ENCODE measurements at regions not wholly inside any gene's neighbourhood (a gene's known extent, or its start where the extent isn't known, plus 50 kb on each side); places are given as distances from the start of the nearest gene placed in this dataset.

DNA sequence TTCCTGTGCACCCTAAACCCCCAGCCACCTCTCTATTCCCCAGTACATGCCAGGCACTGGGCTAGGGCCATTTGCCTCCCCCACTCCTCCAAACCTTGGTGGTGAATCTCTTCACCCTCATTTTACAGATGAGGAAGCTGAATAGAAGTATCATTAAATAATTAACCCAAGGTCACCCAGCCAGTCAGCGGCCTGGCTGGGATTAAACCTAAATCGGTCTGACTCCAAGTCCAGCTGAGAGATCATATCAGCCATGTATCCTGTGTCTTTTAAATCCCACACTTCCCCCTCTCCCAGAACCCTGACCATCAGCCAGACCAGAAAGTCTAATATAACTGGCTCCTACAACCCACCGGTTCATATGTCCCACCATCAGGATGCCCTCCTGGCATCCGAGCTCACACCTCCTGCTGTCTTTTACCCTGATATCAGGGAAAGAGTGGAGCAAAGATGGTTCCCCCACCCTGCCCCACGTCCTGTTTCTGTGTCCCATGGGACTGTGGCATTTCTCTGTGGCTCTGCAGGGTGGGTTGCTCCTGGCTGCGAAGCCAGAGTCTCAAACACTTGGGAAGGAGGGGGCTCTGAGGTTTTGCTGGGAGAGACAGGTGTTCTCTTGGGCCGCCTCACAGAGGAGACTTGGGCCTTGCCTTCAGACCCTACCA, 145.3 kb downstream of the VEGFA start:
- DNase-seq = no peak

DNA sequence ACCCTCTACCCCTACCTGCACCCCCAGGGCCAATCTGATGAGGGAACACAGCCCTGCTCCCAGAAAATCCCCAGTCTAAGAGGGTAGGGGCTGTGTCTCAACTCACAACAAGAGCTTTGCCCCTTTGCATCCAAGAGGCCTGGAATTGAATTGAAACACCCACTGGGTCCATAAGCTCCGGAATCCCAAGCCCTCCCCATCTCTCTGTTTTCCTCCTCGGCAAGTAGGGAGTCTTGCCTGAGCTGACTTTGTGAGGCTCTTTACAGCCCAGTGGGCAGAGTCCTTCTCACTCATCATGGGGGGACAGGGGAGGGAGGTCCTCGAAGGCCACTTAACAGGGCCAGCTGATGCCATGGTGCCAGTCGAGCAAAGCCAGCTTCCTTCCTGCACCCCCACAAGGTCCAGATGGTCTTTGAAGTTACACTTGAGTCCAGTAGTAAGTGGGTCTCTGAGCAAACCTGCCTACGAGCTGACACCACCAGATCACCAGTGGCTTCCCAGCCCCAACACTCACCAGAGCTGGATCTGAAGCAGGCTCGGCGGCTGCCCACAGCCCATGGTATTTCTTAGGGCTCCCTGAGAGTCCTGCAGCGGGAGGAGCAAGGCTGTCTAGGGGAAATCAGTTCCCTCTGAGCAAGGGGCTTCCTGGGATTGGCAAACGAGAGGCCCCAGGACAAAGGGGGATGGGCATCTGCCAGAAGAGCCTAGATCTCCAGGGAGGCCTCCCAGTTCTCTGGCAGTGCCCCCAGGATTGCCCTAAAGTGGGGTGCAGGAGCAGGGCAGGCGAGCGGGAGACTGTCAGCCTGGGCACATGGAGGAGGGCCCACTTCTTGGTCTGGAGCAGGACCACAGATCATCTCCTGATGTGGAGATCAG, 144.5 kb downstream of the VEGFA start:
- no peak for DNase-seq

DNA sequence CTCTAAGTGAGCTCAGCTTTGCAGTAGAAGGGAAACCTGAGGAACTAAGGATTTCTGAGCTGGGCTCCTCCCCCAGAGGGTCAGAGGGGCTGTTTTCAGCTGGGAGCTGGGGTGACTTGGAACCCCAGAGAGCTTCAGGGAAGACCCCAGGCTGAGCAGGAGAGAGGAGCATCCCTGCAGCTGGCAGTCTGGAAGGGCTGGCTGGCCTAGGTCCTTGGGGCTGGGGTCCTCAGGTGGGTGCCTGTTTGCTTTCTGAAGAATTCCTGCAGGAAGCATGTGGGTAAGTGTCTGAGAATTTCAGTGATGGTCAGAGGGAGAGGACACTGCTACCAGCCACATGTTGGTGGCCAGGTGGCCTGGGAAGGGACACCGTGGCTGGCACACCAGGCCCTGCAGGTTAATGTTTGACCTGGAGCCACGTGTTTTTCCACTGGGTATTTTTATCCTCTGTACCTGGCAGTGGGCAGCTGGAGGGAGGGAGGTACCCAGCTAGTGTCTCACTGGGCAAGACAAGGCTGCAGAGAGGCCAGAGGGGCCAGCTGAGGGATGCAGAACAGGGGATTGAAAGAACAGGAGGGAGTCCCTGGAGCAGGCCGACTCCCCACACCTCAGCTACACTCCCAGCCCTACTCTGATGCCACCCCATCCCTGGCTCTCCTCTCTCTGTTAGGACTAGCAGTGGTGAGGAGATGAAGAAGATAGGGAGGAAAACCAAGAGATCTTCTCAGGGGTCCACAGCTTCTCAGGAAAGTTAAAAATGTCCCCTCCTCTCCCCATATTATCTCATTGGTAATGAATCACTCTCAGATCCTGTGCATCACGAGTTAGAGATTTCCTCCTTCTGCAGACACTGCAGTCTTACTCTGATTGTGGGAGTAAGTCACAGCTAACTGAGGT, 143.6 kb downstream of the VEGFA start:
- no peak for DNase-seq

DNA sequence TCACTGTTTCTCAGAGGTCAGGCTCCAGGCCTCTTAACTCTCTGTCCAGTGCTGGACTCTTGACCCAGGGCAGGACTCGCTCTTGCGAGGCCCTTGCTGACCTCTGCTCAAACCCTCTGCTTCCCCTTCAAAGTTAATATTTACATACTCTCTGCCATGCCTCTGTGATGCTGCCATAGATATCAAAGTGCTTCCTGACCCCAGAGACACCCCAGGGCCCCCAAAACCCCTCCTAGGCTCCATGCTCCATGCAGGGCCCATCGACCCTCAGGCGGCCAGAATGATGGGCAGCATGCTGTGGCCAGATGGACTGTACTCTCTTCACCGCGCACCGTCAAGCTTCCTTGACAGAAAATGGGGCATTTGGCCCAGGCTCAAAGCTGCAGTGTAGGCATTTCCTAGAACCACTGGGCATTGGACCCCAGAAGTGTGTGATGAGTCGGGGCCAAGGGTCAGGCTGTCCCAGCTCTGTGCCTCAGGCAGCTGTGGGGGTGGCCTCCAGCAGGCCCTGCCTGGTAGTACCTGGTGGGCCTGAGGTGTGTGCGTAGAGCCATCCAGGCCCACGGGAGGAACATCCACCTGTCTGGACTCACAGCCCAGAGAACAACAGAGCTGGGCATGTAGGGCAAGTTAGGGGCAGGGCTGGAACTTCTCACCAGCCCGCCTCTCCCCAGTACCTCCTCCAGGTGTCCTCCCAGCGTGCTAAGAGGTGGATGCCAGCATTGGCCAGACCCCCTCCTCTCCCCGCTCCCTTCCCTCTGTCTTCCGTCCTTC, 142.8 kb downstream of the VEGFA start:
- no peak for DNase-seq

DNA sequence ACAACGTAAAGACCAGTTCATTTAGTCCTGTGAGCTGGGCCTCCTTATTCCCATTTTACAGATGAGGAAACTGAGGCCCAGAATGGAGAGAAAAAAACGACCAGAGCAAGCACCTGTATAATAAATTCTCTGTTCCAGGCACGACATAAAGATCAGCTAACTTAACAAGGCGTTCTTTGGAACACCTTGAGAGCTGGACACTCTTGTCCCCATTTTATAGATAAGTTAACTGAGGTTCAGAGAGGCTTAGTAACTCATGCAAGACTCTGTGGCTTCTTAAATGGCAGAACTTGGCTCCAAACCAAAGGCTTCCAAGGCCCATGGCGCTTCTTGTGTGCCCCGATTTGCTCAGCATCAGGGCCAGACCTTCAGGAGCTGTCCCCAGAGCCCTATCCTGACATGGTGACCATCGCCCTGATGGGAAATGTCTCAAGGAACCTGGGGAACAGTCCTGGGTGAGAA, 142.1 kb downstream of the VEGFA start:
- no peak for DNase-seq

DNA sequence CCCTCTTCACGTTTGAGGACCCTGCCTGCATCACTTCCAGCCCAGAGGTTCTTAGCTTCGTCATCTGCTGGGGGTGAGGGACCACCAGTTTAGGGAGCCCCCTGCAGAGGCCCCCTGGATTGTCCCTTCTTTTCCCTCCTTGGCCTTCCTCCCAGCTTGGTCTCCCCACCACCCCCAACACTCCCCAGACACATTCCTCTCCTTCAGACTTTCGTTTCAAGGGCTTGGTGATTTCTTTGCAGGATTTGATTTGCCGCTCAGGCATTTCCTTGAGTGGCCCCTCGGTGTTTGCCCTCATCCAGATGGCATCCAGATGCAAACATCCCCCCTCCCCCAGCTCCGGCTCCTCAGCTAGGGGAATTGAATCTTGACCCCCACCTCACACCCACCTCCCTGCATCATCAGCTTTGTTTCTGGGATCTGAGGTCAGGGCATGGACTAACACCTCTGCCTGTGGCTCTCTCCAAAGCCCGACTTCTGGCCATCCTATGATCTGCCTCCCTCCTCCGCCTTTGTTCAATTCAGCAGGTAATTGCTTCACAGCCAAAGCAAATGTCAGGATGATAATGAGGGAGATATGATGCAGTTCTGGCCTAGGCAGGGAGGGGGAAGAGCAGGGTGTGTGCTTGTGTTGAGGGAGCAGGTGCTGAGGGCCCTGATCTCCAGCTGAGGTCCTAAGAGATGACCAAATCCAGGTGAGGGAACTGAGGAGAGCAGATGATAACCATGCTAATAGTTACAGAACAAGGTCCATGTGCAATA, 141.5 kb downstream of the VEGFA start:
- DNase-seq = no peak

DNA sequence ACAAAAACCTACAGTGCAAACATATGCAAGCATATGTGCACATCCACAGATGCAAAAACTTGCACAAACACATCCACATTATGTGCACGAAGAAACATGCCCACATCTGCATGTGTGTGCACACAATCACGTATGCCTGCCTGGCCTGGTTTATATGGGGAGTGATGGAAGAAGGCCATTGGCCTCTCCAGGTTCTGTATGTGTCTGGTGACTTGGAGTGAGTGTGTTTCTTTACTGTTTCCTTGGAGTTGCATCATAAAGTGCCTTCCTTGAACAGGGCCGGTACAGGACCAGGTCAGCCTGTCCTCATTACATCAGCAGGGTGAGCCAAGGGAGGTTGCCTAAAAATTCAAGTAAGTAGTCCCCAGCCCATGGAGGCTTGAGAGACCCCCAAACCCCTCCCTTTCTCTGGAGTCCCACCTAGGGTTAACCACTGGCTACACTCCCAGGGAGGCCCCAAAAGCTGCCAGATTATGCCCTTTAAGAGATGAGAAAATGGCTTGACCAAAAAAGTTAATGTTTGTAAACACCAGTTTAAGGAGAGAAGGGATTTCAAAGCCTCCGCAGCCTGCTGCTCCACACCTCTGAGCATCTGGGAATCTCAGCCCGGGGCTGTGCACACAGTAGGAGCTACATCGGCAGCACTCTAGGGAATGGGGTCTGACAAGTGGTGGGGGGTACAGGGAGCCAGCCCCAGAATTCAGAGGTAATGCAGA, 140.8 kb downstream of the VEGFA start:
- DNase-seq = no peak

DNA sequence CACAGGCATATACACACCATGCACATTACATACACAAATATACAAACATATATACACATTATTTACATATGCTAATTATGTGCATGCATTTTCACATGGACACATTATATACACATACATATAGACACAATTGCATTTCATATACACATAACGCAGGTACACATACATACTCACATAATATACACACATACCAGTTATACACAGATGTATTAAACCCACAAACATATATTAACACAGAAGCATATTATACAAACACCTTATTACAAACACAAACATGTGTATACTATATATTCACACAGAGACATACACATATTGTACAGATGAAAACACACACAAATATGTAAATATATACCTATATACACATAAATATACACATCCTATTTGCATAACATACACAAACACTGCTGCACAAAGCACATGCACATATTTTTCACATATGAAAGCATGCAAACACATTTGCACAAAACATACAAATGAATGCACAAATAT, 140.2 kb downstream of the VEGFA start:
- DNase-seq = no peak

DNA sequence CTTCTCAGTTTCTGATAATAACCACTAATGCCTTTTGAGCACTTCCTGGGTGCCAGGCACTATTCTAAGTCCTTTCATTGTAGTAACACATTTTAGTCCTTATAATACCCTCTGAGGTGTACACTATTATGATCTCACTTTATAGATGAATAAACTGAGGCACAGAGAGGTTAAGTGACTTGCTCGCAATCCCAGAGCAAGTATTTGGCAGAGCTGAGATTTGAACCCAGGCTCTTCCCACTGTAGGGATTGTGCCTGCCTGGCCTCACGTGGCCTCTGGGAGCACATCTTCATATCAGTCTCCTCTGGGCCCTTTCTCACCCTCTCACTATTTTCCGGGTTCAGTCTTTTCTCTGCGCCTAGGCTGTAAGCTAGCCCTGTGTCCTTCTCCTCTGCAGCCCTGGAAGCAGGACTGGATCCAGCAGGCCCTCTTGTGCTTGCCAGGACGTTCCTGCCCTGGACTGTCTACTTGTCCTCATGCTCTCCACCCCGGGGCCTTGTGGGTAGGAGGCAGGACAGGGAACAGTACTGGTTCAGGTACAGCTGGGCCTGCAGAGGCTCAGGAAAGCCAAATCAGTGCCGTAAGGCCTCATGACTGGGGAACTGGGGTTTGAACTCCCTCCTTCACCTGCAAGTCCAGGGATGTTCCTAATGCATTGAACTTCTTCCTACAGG, 139.6 kb downstream of the VEGFA start:
- no peak for DNase-seq

DNA sequence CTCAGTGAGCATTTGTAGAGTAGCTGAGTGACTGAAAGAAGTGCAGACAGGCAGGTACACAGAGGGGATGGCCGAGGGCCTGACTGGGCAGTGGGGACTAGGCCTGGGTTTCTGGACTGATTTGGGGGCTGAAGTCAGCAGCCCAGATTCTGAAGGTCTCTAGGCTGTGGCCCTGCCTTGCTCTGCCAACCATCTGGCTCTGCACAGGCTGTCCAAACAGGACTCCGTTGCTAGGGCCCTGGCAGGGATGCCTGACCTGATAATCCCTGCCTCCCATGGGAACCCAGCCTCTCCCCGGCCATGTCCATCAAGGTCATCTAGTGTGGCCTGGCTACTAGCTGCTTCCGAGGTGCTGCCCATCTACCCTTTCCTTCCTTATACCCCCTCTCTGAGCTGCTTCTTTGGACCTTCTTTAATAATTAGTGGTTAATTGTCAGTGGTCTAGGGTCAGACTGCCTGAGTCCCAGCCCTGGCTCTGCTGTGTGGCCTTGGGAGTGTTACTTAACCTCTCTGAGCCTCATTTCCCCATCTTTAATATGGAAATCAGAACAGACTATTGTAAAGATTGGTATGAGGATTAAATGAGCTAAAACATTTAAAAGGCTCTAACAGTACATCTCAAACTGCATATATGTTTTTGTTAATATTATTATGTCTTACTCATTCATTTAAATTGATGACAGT, 137.9 kb downstream of the VEGFA start:
- DNase-seq = no peak

DNA sequence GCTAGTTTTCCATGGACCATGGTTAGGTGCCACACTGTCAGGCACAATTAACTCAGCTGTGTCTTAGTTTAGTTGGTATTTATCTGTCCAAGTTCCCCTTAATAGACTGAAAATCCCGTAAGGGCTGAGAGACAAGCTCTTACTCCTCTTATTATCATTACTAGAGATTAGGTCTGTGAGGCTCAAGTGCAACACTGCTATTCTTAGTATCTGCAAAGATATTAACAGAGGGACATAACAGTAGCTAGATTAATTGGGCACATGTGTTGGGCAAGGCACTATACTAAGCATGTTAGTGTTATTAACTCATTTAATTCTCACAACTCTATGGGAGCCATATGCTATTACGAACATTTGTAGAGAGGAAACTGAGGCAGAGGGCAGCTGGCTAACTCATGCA, 137.3 kb downstream of the VEGFA start:
- no peak for DNase-seq

DNA sequence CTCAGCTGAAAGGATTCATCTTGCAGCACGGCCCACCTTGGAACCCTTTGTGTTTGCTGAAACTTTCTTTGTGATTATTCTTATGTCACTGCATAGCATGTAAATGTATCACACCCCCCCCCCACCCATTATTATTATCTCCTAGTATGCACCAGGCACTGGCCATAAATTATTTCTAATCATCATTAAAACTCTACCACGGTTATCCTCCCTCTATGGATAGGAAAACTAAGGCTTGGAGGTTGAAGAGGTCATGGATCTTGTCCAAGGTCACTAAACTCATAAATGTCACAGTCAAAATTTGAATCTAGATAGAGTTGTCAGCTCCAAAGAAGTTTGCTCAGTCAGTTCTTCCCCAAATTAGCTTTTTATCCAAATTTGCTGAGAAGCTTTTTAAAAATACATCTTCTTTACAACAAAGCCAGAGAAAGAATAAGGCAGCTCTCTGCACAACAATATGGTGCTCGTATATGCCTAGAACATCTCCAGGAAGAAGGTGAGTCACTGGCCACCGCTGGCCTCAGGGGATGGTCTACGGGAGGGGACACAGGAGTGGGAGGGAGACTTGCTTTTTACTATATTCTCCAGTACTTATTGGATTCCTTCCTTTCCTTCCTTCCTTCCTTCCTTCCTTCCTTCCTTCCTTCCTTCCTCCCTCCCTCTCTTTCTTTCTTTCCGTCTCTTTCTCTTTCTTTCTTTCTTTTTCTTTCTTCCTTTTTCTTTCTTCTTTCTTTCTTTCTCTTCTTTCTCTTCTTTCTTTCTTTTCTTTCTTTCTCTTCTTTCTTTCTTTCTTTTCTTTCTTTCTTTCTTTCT, 134.5 kb downstream of the VEGFA start:
- DNase-seq = no peak

DNA sequence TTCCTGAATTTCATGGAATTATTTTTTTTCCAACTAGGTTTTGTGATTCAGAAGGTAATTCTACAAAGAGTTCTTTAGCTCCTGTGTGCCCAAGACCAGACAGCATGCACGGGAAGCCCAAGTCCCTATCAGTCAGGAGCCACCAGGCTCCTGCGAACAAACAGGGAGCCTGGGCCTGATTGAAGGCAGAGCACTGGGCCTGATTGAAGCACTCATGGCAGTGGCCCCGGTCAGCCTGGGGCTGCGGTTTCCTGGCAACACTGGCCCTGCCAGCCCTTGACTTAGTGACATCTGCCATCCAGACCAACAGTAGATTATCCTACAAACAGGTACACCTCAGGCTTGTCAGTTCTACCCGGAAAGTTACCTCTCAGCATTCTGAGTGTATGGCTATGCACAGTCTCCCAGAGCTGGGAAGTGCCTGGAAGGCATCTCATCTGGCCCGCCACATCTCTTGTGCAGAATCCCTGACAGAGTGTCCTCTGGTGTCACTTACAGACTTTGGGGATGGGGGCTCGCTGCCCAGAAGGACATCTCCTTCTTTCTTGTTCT, 133.8 kb downstream of the VEGFA start:
- no peak for DNase-seq

DNA sequence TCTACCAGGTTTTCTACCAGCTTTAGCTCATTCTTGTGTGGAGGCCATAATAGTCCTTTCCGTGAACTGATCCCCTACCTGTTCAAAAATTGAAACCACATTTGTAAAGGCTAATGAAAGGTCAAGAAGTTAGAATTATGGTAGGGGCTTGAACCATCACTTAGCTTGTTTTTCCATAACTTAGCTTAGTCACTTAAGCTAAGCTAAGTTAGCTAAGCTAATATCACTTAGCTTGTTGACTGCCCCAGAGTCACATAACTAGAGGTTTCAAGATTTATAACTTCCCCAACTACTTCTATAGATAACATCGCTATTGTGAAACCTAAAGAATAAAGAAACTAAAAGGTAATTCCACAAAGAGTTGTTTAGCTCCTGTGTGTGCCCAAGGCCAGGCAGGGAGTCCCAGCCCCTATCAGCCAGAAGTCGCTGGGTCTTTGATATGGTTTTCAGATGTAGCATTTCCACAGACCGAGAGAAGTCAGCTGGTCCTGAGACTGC, 131.8 kb downstream of the VEGFA start:
- no peak for DNase-seq

DNA sequence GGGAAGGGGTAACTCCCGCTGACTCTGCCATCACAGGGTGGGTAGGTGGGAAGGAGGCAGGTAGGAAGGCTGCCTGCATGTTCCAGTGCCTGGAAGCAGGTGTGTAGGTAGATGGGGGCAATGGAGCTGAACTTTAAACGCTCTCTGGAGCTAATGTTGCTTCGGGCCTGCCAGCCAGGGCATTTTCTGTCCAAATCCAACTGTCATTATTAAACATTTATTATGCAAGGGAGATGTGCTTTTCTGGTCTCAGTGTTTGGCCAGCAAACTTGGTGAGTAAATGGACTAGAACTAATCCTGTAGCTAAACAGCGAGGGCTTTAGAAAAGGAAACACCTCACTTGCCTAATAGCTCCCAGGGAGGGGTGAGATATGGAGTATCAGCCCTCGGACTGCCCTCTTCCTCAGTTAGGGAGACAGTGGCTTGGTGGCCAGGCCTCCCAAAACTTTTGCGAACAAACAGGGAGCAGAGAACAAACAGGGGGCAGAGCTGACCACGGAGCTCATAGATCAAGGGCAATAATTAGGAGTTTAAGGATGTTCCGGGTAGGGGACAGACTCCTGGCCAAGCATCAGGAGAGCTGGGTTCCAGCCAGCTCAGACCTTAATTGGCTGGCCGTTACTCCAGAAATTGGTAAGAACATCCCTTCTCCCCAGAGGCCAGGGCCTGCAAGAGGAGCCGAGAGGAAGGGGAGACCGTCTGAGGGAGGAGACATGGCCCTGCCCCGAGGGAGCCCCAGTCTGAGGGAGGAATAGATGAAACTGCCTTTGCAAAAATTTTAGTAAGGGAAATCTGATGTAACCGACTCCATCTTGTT, 131.1 kb downstream of the VEGFA start:
- DNase-seq = no peak

DNA sequence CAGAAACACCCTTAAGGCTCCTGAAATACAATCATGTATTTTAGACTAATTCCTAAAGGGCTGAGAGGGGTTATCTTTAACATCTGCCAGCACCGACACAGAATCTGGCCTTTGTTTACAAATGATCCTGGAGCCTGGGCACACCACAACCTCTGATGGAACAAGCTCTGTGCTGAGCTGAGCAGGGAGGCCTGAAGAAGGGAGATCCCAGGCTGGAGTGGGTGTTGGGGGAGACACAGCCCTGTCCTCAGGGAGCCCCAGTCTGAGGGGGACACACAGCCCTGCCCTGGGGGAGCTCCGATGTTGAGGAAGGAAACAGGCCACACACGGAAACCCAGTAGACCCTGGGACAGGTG, 130.5 kb downstream of the VEGFA start:
- DNase-seq = no peak

DNA sequence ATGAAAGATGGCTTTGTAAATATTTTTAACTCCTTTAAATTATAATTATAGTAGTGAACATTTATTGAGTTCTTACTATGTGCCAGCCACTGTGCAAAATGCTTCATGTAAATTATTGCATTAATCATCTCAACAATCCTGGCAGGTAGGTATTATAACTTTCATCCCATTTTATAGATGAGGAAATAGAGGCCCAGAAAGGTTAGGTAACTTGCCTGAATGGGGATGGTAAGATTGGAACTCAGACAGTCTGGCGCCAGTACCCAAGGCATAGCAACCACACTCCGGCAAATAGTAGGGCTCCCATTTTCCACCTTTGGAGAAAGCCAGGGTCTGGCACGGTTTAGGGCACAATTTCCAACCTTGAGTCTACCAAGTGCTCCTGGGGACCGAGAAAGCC, 129.8 kb downstream of the VEGFA start:
- DNase-seq = no peak

Measured in NCI-H2107 (cell line).